Astrocyte (in vitro differentiated cells and primary cell): ENCODE measurements at regions not wholly inside any gene's neighbourhood (a gene's known extent, or its start where the extent isn't known, plus 50 kb on each side); places are given as distances from the start of the nearest gene placed in this dataset.

Source experiments
- DNase-seq: peaks from one replicate; pipeline ENCODE4 v3.0.0-alpha.2; 2010; ENCODE audit warnings: low read depth
- FAIRE-seq: peaks from 2 replicates; lab custom pipeline; 2011; peaks lifted over from hg19 to GRCh38; lab: Jason Lieb, UNC
- H2AFZ ChIP-seq: 2 replicates; pipeline ENCODE4 v1.6.0; 2012; ENCODE audit warnings: low read depth, low read length, inconsistent platforms
- H3K27ac ChIP-seq: 2 replicates; pipeline ENCODE4 v1.5.1; 2011; ENCODE audit warnings: low read depth, low read length, inconsistent platforms
- H3K27me3 ChIP-seq: 2 replicates; pipeline ENCODE4 v1.6.0; 2011; ENCODE audit warnings: low read length, inconsistent platforms; ENCODE audit not compliant: insufficient read depth
- H3K36me3 ChIP-seq: 2 replicates; pipeline ENCODE4 v1.5.1; 2011; ENCODE audit warnings: low read length, inconsistent platforms; ENCODE audit not compliant: insufficient read depth
- H3K4me1 ChIP-seq: 2 replicates; pipeline ENCODE4 v1.5.1; 2011; ENCODE audit warnings: low read length, inconsistent platforms; ENCODE audit not compliant: insufficient read depth
- H3K4me2 ChIP-seq: 2 replicates; pipeline ENCODE4 v1.6.0; 2012; ENCODE audit warnings: low read length, inconsistent platforms
- H3K4me3 ChIP-seq: 2 replicates; pipeline ENCODE4 v1.5.1; 2011; ENCODE audit warnings: low read depth, mild to moderate bottlenecking, low read length, inconsistent platforms; ENCODE audit not compliant: insufficient read depth
- H3K79me2 ChIP-seq: 2 replicates; pipeline ENCODE4 v1.6.0; 2012; ENCODE audit warnings: mild to moderate bottlenecking, low read length, inconsistent platforms; ENCODE audit not compliant: insufficient read depth
- H3K9ac ChIP-seq: 2 replicates; pipeline ENCODE4 v1.6.0; 2012; ENCODE audit warnings: mild to moderate bottlenecking, low read length, inconsistent platforms
- H3K9me3 ChIP-seq: 2 replicates; pipeline ENCODE4 v1.5.1; 2012; ENCODE audit warnings: low read depth, mild to moderate bottlenecking, low read length, inconsistent platforms; ENCODE audit not compliant: insufficient read depth
- H4K20me1 ChIP-seq: 2 replicates; pipeline ENCODE4 v1.6.0; 2012; ENCODE audit warnings: low read length, inconsistent platforms; ENCODE audit not compliant: insufficient read depth
- H3K27ac Mint-ChIP-seq: one replicate; pipeline ENCODE4 v1.8.0; 2021; ENCODE audit warnings: mild to moderate bottlenecking, mixed read lengths; ENCODE audit not compliant: unreplicated experiment
- H3K27me3 Mint-ChIP-seq: one replicate; pipeline ENCODE4 v1.8.0; 2021; ENCODE audit warnings: low read depth, mixed read lengths; ENCODE audit not compliant: unreplicated experiment
- H3K36me3 Mint-ChIP-seq: one replicate; pipeline ENCODE4 v1.8.0; 2021; ENCODE audit warnings: low read depth, mixed read lengths; ENCODE audit not compliant: unreplicated experiment
- H3K4me1 Mint-ChIP-seq: one replicate; pipeline ENCODE4 v1.8.0; 2021; ENCODE audit warnings: low read depth, mixed read lengths; ENCODE audit not compliant: unreplicated experiment
- H3K4me3 Mint-ChIP-seq: one replicate; pipeline ENCODE4 v1.8.0; 2021; ENCODE audit warnings: mild to moderate bottlenecking, moderate library complexity, mixed read lengths; ENCODE audit not compliant: unreplicated experiment
- H3K9me3 Mint-ChIP-seq: one replicate; pipeline ENCODE4 v1.8.0; 2021; ENCODE audit warnings: mild to moderate bottlenecking, mixed read lengths; ENCODE audit not compliant: unreplicated experiment
- EZH2 ChIP-seq: IDR thresholded peaks from 2 replicates; pipeline ENCODE4 v1.6.1; 2012; ENCODE audit warnings: mild to moderate bottlenecking, low read length, inconsistent platforms; ENCODE audit not compliant: insufficient read depth
- TF ChIP-seq, protein P1 (sequence below): IDR thresholded peaks from 2 replicates; pipeline ENCODE4 v1.5.1; 2011; ENCODE audit warnings: low read depth, mild to moderate bottlenecking, inconsistent platforms, low read length, moderate library complexity; ENCODE audit not compliant: insufficient read depth

DNA sequence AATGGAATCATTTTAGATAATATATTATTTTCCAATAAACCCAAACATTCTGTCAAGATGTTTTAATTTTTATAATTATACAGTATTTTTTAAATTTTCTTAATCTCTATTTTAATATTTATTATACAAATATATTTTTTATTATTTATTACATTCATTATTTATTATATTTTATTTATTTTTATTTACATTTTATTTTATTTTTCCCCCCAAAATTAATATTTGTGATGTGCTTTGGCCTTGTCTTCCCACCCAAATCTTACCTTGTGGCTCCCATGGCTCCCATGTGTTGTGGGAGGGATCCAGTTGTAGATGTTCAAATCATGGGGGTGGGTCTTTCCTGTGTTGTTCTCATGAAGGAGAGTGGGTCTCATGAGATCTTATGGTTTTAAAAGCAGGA lies 382.1 kb downstream of the TLE4 start:
- no peak overlapping the region for H2AFZ ChIP-seq
- TF ChIP-seq, protein P1, sequence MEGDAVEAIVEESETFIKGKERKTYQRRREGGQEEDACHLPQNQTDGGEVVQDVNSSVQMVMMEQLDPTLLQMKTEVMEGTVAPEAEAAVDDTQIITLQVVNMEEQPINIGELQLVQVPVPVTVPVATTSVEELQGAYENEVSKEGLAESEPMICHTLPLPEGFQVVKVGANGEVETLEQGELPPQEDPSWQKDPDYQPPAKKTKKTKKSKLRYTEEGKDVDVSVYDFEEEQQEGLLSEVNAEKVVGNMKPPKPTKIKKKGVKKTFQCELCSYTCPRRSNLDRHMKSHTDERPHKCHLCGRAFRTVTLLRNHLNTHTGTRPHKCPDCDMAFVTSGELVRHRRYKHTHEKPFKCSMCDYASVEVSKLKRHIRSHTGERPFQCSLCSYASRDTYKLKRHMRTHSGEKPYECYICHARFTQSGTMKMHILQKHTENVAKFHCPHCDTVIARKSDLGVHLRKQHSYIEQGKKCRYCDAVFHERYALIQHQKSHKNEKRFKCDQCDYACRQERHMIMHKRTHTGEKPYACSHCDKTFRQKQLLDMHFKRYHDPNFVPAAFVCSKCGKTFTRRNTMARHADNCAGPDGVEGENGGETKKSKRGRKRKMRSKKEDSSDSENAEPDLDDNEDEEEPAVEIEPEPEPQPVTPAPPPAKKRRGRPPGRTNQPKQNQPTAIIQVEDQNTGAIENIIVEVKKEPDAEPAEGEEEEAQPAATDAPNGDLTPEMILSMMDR = no peak
- no peak for TF ChIP-seq EZH2
- no peak for FAIRE-seq

DNA sequence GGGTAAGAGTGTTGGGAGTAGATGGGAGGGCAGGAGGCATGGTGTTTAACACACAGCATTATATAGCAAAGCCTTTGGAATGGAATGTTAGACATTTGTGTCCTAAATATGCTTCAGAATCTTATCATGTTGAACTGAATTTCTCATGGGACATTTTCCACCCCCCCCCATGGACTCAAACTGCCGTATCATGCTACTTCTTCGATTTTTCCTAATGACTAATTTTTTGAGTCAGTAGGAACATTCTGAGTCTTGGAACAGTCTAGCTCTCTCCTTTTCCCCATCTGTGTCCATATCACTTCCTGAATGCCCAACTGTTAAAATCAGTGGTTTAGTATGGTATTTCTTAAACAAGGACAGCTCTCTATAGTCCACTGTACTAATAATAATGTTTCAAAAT lies 380.6 kb downstream of the TLE4 start:
- no peak overlapping the region for H3K27ac ChIP-seq
- no peaks in the 10 kb centered on the region for H3K36me3 ChIP-seq
- Mint-ChIP-seq H3K4me1 (no peaks in the 10 kb centered on the region), H3K4me3 (no peak overlapping the region), H3K27ac (no peak overlapping the region), H3K9me3 (peaks cover 3% of the 10 kb centered on the region), H3K36me3 (no peaks in the 10 kb centered on the region), H3K27me3 (no peaks in the 10 kb centered on the region)
- no peaks in the 10 kb centered on the region for H3K79me2 ChIP-seq
- H3K4me3 ChIP-seq = no peak overlapping the region
- no peak overlapping the region for H3K9ac ChIP-seq
- H4K20me1 ChIP-seq = no peaks in the 10 kb centered on the region
- H3K27me3 ChIP-seq = no peaks in the 10 kb centered on the region
- no peak for FAIRE-seq
- no peak overlapping the region for H2AFZ ChIP-seq
- H3K4me1 ChIP-seq = no peaks in the 10 kb centered on the region
- DNase-seq = peak; percentile 4
- TF ChIP-seq EZH2 = no peak
- TF ChIP-seq, protein P1 = no peak
- H3K9me3 ChIP-seq = no peaks in the 10 kb centered on the region
- H3K4me2 ChIP-seq = no peak overlapping the region

More for the DNA sequence above, 382.1 kb downstream of the TLE4 start:
- no peaks in the 10 kb centered on the region for H3K79me2 ChIP-seq
- no peak overlapping the region for H3K9ac ChIP-seq
- H3K36me3 ChIP-seq = no peaks in the 10 kb centered on the region
- no peaks in the 10 kb centered on the region for H3K27me3 Mint-ChIP-seq
- H3K27me3 ChIP-seq = no peaks in the 10 kb centered on the region
- H4K20me1 ChIP-seq = no peaks in the 10 kb centered on the region
- H3K4me3 ChIP-seq = no peak overlapping the region
- H3K4me2 ChIP-seq = no peak overlapping the region
- H3K4me1 Mint-ChIP-seq = no peaks in the 10 kb centered on the region
- H3K4me3 Mint-ChIP-seq = no peak overlapping the region
- no peaks in the 10 kb centered on the region for H3K36me3 Mint-ChIP-seq
- H3K9me3 ChIP-seq = no peaks in the 10 kb centered on the region
- H3K9me3 Mint-ChIP-seq = peaks cover 3% of the 10 kb centered on the region
- no peak for DNase-seq
- H3K27ac Mint-ChIP-seq = no peak overlapping the region
- H3K27ac ChIP-seq = no peak overlapping the region
- no peaks in the 10 kb centered on the region for H3K4me1 ChIP-seq

DNA sequence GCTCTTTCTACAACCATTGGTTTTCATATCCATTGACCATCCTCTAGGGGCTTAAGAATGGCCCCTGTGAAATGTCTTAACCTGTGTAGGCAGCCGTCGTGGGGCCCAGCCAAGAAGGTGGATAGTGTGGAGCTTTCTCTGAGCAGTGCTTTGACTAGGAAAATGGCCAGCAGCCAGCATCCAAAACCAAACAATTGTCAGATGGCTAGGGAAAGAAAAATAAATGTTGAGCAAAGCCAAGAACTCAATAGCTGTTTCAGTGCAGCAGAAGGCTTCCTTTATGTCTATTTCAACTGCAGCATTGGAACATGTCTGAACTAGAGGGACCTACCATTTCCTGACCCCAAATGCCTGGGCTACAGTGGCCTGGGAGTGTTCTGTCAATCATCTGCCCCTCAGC lies 374.9 kb downstream of the TLE4 start:
- H3K27ac ChIP-seq = no peak overlapping the region

More for the DNA sequence above, 374.9 kb downstream of the TLE4 start:
- Histone ChIP-seq H3K4me1 (no peaks in the 10 kb centered on the region), H3K79me2 (no peaks in the 10 kb centered on the region), H2AFZ (no peak overlapping the region), H3K27me3 (no peaks in the 10 kb centered on the region), H3K4me2 (no peak overlapping the region), H3K9ac (no peak overlapping the region), H3K4me3 (no peak overlapping the region), H4K20me1 (no peaks in the 10 kb centered on the region), H3K9me3 (no peaks in the 10 kb centered on the region), H3K36me3 (no peaks in the 10 kb centered on the region)
- FAIRE-seq (no peak), DNase-seq (peak; percentile 28)
- no peaks in the 10 kb centered on the region for H3K36me3 Mint-ChIP-seq
- H3K4me1 Mint-ChIP-seq = no peaks in the 10 kb centered on the region
- no peak overlapping the region for H3K27ac Mint-ChIP-seq
- peaks cover 2% of the 10 kb centered on the region for H3K27me3 Mint-ChIP-seq
- no peak for TF ChIP-seq EZH2
- TF ChIP-seq, protein P1 = no peak
- no peak overlapping the region for H3K4me3 Mint-ChIP-seq
- H3K9me3 Mint-ChIP-seq = no peaks in the 10 kb centered on the region
